CD4-positive, alpha-beta T cell (primary cell): ENCODE measurements at regions not wholly inside any gene's neighbourhood (a gene's known extent, or its start where the extent isn't known, plus 50 kb on each side); places are given as distances from the start of the nearest gene placed in this dataset.

Source experiments
- ATAC-seq: fragments of 200-7000 bp; cut with Tn5 transposase; one replicate; pipeline ENCODE4 v1.10.0; 2022; ENCODE audit warnings: mild to moderate bottlenecking; ENCODE audit not compliant: poor library complexity
- CTCF ChIA-PET: fragments of 350-600 bp; sonication (Branson Sonifier 250); formaldehyde crosslinking; loops from one replicate; lab custom pipeline; 2021; ENCODE audit warnings: antibody characterized with exemption, inconsistent platforms; lab: Charles Lee
- POLR2A ChIA-PET: fragments of 350-600 bp; sonication (Branson Sonifier 250); formaldehyde crosslinking; loops from one replicate; lab custom pipeline; 2021; ENCODE audit warnings: antibody characterized with exemption, inconsistent platforms; lab: Charles Lee
- DNase-seq, 14 experiments: peaks; one replicate each; pipeline ENCODE4 v3.0.0-alpha.2; 2013 to 2020; ENCODE audit warnings: mixed read lengths in 2 of 14
- H3K27ac ChIP-seq, 2 donors: one replicate each; pipeline versions ENCODE4 v1.5.1 to v1.7.0; 2013; ENCODE audit warnings: low read length in 2 of 2, low read depth in 1 of 2, mild to moderate bottlenecking in 1 of 2
- H3K27me3 ChIP-seq, 2 experiments: 1 replicate in 1 of 2; 2 replicates in 1 of 2; pipeline versions ENCODE4 v1.6.1 to v1.7.0; 2013; ENCODE audit warnings: low read length in 2 of 2, control low read depth in 1 of 2, mild to moderate bottlenecking in 1 of 2, moderate library complexity in 1 of 2; ENCODE audit not compliant: insufficient read depth in 2 of 2, control insufficient read depth in 1 of 2
- H3K36me3 ChIP-seq: one replicate; pipeline ENCODE4 v1.6.1; 2013; ENCODE audit warnings: low read length, control low read depth; ENCODE audit not compliant: insufficient read depth
- H3K4me1 ChIP-seq: one replicate; pipeline ENCODE4 v1.6.1; 2013; ENCODE audit warnings: low read length, control low read depth; ENCODE audit not compliant: insufficient read depth
- H3K4me3 ChIP-seq: one replicate; pipeline ENCODE4 v1.5.1; 2013; ENCODE audit warnings: mild to moderate bottlenecking, low read length, moderate library complexity
- H3K9me3 ChIP-seq, 2 experiments: 1 replicate in 1 of 2; 2 replicates in 1 of 2; pipeline versions ENCODE4 v1.6.1 to v1.7.0; 2013; ENCODE audit warnings: low read length in 2 of 2, mild to moderate bottlenecking in 2 of 2, control low read depth in 1 of 2, moderate library complexity in 1 of 2; ENCODE audit not compliant: control insufficient read depth in 1 of 2, insufficient read depth in 1 of 2
- H3K27ac Mint-ChIP-seq: one replicate; pipeline ENCODE4 v1.8.0; 2020; ENCODE audit warnings: mixed read lengths
- H3K27me3 Mint-ChIP-seq: one replicate; pipeline ENCODE4 v1.8.0; 2021; ENCODE audit warnings: mixed read lengths
- H3K36me3 Mint-ChIP-seq: one replicate; pipeline ENCODE4 v1.8.0; 2021; ENCODE audit warnings: low read depth, mixed read lengths
- H3K4me1 Mint-ChIP-seq: one replicate; pipeline ENCODE4 v1.8.0; 2021; ENCODE audit warnings: low read depth, mixed read lengths
- H3K4me3 Mint-ChIP-seq: one replicate; pipeline ENCODE4 v1.8.0; 2020; ENCODE audit warnings: mild to moderate bottlenecking, mixed read lengths
- H3K9me3 Mint-ChIP-seq: one replicate; pipeline ENCODE4 v1.8.0; 2020; ENCODE audit warnings: mixed read lengths
- CTCF ChIP-seq: fragments of 200-600 bp; IDR thresholded peaks from one replicate; pipeline ENCODE4 v1.8.0; 2022; ENCODE audit warnings: antibody characterized with exemption, mild to moderate bottlenecking
- intact Hi-C, 2 experiments: fragments of 100-400 bp; cut with DNase I in 1 of 2; cut with micrococcal nuclease in 1 of 2; formaldehyde crosslinking; loops; one replicate each; pipeline versions ENCODE4 v1.15.1 to v1.9.0; 2023 to 2025; cut with DNase I, micrococcal nuclease

DNA sequence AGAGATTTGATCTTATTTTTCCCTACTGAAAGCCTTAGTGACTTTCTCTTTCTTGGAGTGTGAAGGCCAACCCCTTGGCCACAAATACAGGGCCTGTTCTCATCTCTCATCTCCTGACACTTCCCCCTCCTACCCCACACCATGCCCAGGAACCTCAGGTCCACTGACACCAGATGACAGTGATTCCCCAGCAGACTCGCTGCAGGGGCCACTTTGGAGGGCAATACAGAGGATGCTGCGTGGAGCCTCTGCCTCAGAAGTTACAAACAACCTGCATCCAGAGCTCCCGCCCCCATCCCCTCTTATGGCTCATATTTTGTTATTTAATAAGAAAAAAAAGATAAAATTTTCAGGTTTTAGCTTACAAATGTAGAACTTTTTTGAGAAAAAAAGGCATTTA, 70.1 kb upstream of the LGALSL start:
- Mint-ChIP-seq H3K27ac (no peak overlapping the region), H3K9me3 (no peaks in the 10 kb centered on the region), H3K27me3 (peaks cover 8% of the 10 kb centered on the region), H3K4me1 (no peaks in the 10 kb centered on the region), H3K36me3 (no peaks in the 10 kb centered on the region), H3K4me3 (no peak overlapping the region)
- intact Hi-C loops: no loop called here
- CTCF ChIA-PET: no interaction called here
- Histone ChIP-seq H3K4me3 (no peak overlapping the region), H3K36me3 (no peaks in the 10 kb centered on the region), H3K27me3 (no peaks in the 10 kb centered on the region), H3K4me1 (no peaks in the 10 kb centered on the region), H3K27ac (no peak overlapping the region), H3K9me3 (no peaks in the 10 kb centered on the region)
- TF ChIP-seq CTCF: no peak
- ATAC-seq (no peak), DNase-seq (no peak)
- POLR2A ChIA-PET: no interaction called here

DNA sequence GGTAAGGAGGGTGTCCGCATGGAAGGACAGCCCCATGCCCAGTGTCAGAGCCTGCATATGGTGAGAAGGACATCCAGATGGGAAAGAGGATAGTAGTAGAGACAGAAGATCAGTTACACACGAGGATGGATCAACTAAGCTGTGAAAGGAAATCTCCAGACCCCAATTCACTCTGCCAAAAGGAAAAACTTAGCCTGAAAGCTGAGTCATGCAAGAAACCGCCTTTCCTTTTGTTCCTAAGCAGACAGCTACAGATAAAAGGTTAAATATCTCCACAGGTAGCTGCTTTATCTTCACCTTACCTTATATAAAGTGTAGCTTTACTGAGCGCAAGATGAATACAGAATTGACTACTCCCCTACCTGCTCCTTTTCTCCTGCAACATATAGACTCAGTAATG, 67.3 kb upstream of the LGALSL start:
- intact Hi-C loops: no loop called here

DNA sequence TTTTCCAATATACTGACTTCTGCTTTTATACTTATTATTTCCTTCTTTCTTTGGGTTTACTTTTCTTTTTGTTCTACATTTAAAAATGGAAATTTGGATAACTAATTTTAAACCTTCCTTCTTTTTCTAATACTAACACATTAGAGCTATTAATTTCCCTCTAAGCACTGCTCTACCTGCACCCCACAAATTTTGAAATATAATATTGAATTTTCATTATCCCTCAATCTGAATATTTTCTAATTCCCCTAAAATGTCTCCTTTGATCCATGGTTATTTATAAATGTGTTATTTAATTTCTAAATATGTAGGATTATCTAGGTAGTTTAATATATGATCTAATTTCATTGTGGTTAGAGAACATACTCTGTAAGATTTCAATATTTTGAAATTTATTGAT, 63.4 kb upstream of the LGALSL start:
- Mint-ChIP-seq H3K36me3 (no peaks in the 10 kb centered on the region), H3K9me3 (peaks cover 8% of the 10 kb centered on the region), H3K27ac (no peak overlapping the region), H3K27me3 (no peaks in the 10 kb centered on the region), H3K4me1 (no peaks in the 10 kb centered on the region), H3K4me3 (no peak overlapping the region)
- DNase-seq (no peak), ATAC-seq (no peak)
- H3K36me3 ChIP-seq: no peaks in the 10 kb centered on the region
- no peaks in the 10 kb centered on the region for H3K27me3 ChIP-seq
- no peaks in the 10 kb centered on the region for H3K4me1 ChIP-seq
- no peak for TF ChIP-seq CTCF
- POLR2A ChIA-PET: no interaction called here
- CTCF ChIA-PET: no interaction called here
- no peak overlapping the region for H3K4me3 ChIP-seq
- H3K9me3 ChIP-seq: peaks cover 3 to 4% of the 10 kb centered on the region in 2 experiments
- no peak overlapping the region for H3K27ac ChIP-seq
- intact Hi-C loops: no loop called here

More for the DNA sequence above, 67.3 kb upstream of the LGALSL start:
- no peak overlapping the region for H3K4me3 Mint-ChIP-seq
- H3K36me3 Mint-ChIP-seq: no peaks in the 10 kb centered on the region
- Histone ChIP-seq H3K36me3 (no peaks in the 10 kb centered on the region), H3K4me1 (no peaks in the 10 kb centered on the region), H3K9me3 (peaks cover 3 to 4% of the 10 kb centered on the region in 2 experiments), H3K27ac (no peak overlapping the region), H3K27me3 (no peaks in the 10 kb centered on the region), H3K4me3 (no peak overlapping the region)
- TF ChIP-seq CTCF: no peak
- ATAC-seq: no peak
- ChIA-PET POLR2A (no interaction called here), CTCF (no interaction called here)
- H3K27ac Mint-ChIP-seq: no peak overlapping the region
- H3K9me3 Mint-ChIP-seq: peaks cover 7% of the 10 kb centered on the region
- no peak for DNase-seq
- H3K4me1 Mint-ChIP-seq: no peaks in the 10 kb centered on the region
- no peaks in the 10 kb centered on the region for H3K27me3 Mint-ChIP-seq
